OCI-LY1 (cell line): ENCODE measurements at regions not wholly inside any gene's neighbourhood (a gene's known extent, or its start where the extent isn't known, plus 50 kb on each side); places are given as distances from the start of the nearest gene placed in this dataset.

Experiments
- H2AFZ ChIP-seq: fragments of 200-600 bp; sonication (generic), shearing (Covaris generic); 2 replicates; pipeline ENCODE4 v1.6.0; 2014; ENCODE audit warnings: antibody characterized with exemption, mild to moderate bottlenecking, low read length
- H3F3A ChIP-seq: fragments of 200-600 bp; sonication (generic), shearing (Covaris generic); 2 replicates; pipeline ENCODE4 v1.6.0; 2014; ENCODE audit warnings: mild to moderate bottlenecking, antibody characterized with exemption, low read length, moderate library complexity; ENCODE audit not compliant: insufficient read depth
- H3K27ac ChIP-seq: fragments of 200-600 bp; sonication (generic); 2 replicates; pipeline ENCODE4 v1.5.1; 2014; ENCODE audit warnings: low read length, mixed run types, mild to moderate bottlenecking, low read depth; ENCODE audit not compliant: poor library complexity, severe bottlenecking
- H3K27me3 ChIP-seq: fragments of 200-600 bp; sonication (generic); 2 replicates; pipeline ENCODE4 v1.6.0; 2014; ENCODE audit warnings: antibody characterized with exemption, mild to moderate bottlenecking, low read length, moderate library complexity; ENCODE audit not compliant: insufficient read depth
- H3K36me3 ChIP-seq: fragments of 200-600 bp; sonication (generic); 2 replicates; pipeline ENCODE4 v1.6.1; 2014; ENCODE audit warnings: mild to moderate bottlenecking, antibody characterized with exemption, low read length, moderate library complexity, mixed read lengths; ENCODE audit not compliant: insufficient read depth
- H3K4me1 ChIP-seq: fragments of 200-600 bp; sonication (generic); 2 replicates; pipeline ENCODE4 v1.5.1; 2014; ENCODE audit warnings: mild to moderate bottlenecking, low read length, moderate library complexity; ENCODE audit not compliant: insufficient read depth, severe bottlenecking
- H3K4me2 ChIP-seq: fragments of 200-600 bp; sonication (generic), shearing (Covaris generic); 2 replicates; pipeline ENCODE4 v1.6.1; 2014; ENCODE audit warnings: low read length
- H3K4me3 ChIP-seq: fragments of 200-600 bp; sonication (generic); 2 replicates; pipeline ENCODE4 v1.5.1; 2014; ENCODE audit warnings: low read length, low read depth, mild to moderate bottlenecking, mixed read lengths; ENCODE audit not compliant: poor library complexity, severe bottlenecking
- H3K79me2 ChIP-seq: fragments of 200-600 bp; shearing (Covaris generic); 2 replicates; pipeline ENCODE4 v1.6.1; 2016; ENCODE audit warnings: mixed run types, low read length, mixed read lengths; ENCODE audit not compliant: insufficient read depth
- H3K9ac ChIP-seq: fragments of 200-600 bp; sonication (generic), shearing (Covaris generic); 2 replicates; pipeline ENCODE4 v1.6.1; 2014; ENCODE audit warnings: mild to moderate bottlenecking, low read length, mixed read lengths
- H3K9me2 ChIP-seq: fragments of 200-600 bp; sonication (generic), shearing (Covaris generic); 2 replicates; pipeline ENCODE4 v1.6.1; 2014; ENCODE audit warnings: low read depth, mild to moderate bottlenecking, low read length, mixed read lengths
- H3K9me3 ChIP-seq: fragments of 200-600 bp; shearing (Covaris generic); 2 replicates; pipeline ENCODE4 v1.6.1; 2014; ENCODE audit warnings: low read length, mixed read lengths
- H4K20me1 ChIP-seq: fragments of 200-600 bp; sonication (generic), shearing (Covaris generic); 2 replicates; pipeline ENCODE4 v1.6.0; 2016; ENCODE audit warnings: mild to moderate bottlenecking, low read length; ENCODE audit not compliant: insufficient read depth
- EZH2 ChIP-seq: fragments of 200-600 bp; sonication (generic), shearing (Covaris generic); IDR thresholded peaks from 2 replicates; pipeline ENCODE4 v1.8.0; 2017; ENCODE audit warnings: borderline replicate concordance, mixed run types, mild to moderate bottlenecking, antibody characterized with exemption, low read length, moderate library complexity, mixed read lengths
- TF ChIP-seq, protein P1 (sequence below): fragments of 200-600 bp; sonication (generic), shearing (Covaris generic); IDR thresholded peaks from 2 replicates; pipeline ENCODE4 v1.5.1; 2017; ENCODE audit warnings: mild to moderate bottlenecking, antibody characterized with exemption, low read length, moderate library complexity, mixed read lengths

DNA sequence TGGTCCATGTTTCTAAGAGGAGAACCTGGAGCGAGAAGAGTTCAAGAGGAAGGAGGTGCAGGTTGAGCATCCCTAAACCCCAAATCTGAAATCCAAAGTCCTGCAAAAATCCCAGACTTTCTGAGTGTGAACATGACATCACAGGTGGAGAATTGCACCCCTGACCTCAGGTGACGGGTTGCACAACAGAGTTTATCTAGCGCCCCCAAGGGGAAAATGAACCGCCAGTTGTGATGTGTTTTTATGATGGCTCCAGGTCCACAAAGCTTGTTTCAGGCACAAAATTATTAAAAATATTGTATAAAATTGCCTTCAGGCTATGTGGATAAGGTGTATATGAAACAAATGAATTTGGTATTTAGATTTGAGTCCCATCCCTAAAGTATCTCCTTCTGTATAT, 420.0 kb downstream of the GABRB3 start:
- Histone ChIP-seq H3K27me3 (no peaks in the 10 kb centered on the region), H4K20me1 (no peaks in the 10 kb centered on the region), H3K4me3 (no peak overlapping the region), H3F3A (no peaks in the 10 kb centered on the region), H3K79me2 (no peaks in the 10 kb centered on the region), H3K36me3 (no peaks in the 10 kb centered on the region), H2AFZ (no peak overlapping the region), H3K4me2 (no peak overlapping the region), H3K4me1 (no peaks in the 10 kb centered on the region), H3K27ac (no peak overlapping the region), H3K9me3 (no peaks in the 10 kb centered on the region), H3K9ac (no peak overlapping the region), H3K9me2 (no peaks in the 10 kb centered on the region)
- TF ChIP-seq EZH2, result no peak
- TF ChIP-seq, protein P1, sequence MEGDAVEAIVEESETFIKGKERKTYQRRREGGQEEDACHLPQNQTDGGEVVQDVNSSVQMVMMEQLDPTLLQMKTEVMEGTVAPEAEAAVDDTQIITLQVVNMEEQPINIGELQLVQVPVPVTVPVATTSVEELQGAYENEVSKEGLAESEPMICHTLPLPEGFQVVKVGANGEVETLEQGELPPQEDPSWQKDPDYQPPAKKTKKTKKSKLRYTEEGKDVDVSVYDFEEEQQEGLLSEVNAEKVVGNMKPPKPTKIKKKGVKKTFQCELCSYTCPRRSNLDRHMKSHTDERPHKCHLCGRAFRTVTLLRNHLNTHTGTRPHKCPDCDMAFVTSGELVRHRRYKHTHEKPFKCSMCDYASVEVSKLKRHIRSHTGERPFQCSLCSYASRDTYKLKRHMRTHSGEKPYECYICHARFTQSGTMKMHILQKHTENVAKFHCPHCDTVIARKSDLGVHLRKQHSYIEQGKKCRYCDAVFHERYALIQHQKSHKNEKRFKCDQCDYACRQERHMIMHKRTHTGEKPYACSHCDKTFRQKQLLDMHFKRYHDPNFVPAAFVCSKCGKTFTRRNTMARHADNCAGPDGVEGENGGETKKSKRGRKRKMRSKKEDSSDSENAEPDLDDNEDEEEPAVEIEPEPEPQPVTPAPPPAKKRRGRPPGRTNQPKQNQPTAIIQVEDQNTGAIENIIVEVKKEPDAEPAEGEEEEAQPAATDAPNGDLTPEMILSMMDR, result no peak

DNA sequence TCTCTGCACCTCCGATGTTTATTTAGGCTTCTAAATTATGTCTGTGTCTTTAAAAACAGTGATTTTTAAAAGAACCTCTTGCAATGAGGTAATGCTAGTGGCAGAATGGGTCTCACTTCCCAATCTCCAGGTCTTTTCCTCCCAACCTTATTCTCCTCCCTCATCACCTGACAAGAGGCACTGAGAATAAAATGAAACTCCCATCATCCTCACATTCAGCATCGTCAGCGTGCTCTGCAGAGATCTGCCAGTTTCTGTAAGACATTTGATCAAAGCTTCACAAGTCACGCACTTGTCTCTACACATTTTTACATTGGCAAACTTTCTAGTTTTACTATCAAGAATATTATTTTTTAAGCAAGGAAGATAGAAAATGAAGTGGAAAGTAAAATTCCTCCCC, 420.5 kb downstream of the GABRB3 start:
- Histone ChIP-seq H3K9me2 (no peaks in the 10 kb centered on the region), H3K79me2 (no peaks in the 10 kb centered on the region), H2AFZ (no peak overlapping the region), H3F3A (no peaks in the 10 kb centered on the region), H3K4me1 (no peaks in the 10 kb centered on the region), H4K20me1 (no peaks in the 10 kb centered on the region), H3K4me2 (no peak overlapping the region), H3K27me3 (no peaks in the 10 kb centered on the region), H3K36me3 (no peaks in the 10 kb centered on the region), H3K4me3 (no peak overlapping the region), H3K9me3 (no peaks in the 10 kb centered on the region), H3K9ac (no peak overlapping the region), H3K27ac (no peak overlapping the region)
- TF ChIP-seq, protein P1, result no peak
- no peak for TF ChIP-seq EZH2

DNA sequence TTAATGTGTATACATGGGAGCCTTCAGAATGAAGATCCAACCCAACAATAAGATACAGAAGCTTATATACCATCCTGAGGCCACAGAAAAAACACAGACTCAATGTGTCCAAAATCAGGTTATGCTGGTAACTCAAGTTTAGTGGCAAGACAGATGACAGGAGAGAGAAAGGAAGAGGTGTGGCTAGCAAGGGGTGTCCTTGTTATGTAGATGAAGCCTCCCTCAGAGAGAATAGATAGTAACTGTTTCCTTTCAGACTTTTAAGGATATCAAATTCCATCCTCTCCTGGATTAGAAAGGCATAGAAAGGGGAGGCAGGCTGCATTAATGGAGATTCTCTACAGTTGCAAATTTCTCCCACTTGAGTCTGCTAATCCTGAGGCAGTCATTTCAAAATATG, 447.4 kb downstream of the GABRB3 start:
- Histone ChIP-seq H3F3A (no peaks in the 10 kb centered on the region), H4K20me1 (no peaks in the 10 kb centered on the region), H3K4me3 (no peak overlapping the region), H3K36me3 (no peaks in the 10 kb centered on the region), H3K79me2 (no peaks in the 10 kb centered on the region), H2AFZ (no peak overlapping the region), H3K9me2 (no peaks in the 10 kb centered on the region), H3K4me2 (no peak overlapping the region), H3K9ac (no peak overlapping the region), H3K27me3 (no peaks in the 10 kb centered on the region), H3K27ac (no peak overlapping the region), H3K4me1 (no peaks in the 10 kb centered on the region), H3K9me3 (no peaks in the 10 kb centered on the region)
- TF ChIP-seq, protein P1, result no peak
- no peak for TF ChIP-seq EZH2
